H1 (cell line): ENCODE measurements at regions not wholly inside any gene's neighbourhood (a gene's known extent, or its start where the extent isn't known, plus 50 kb on each side); places are given as distances from the start of the nearest gene placed in this dataset.

Source experiments
- CTCF ChIA-PET: fragments of 300-600 bp; sonication (Branson Sonifier 250); formaldehyde crosslinking; loops from one replicate; lab custom pipeline; 2021; ENCODE audit not compliant: partially characterized antibody; lab: Charles Lee
- POLR2A ChIA-PET: fragments of 300-600 bp; sonication (Branson Sonifier 250); formaldehyde crosslinking; loops from one replicate; lab custom pipeline; 2021; ENCODE audit warnings: inconsistent platforms; ENCODE audit not compliant: partially characterized antibody; lab: Charles Lee
- DNase-seq, 2 experiments: peaks; one replicate each; pipeline versions ENCODE4 v3.0.0 to v3.0.0-alpha.2; 2010 to 2022; ENCODE audit warnings: low spot score in 2 of 2, low read depth in 1 of 2, mixed read lengths in 1 of 2
- FAIRE-seq: peaks from 2 replicates; lab custom pipeline; 2011; peaks lifted over from hg19 to GRCh38; lab: Jason Lieb, UNC
- H2AFZ ChIP-seq: 2 replicates; pipeline ENCODE4 v1.8.1; 2012; ENCODE audit warnings: low read length, inconsistent platforms
- H2AK5ac ChIP-seq: 2 replicates; pipeline ENCODE4 v1.6.1; 2013; ENCODE audit warnings: low read depth, low read length
- H2BK120ac ChIP-seq: replicated peaks from 2 replicates; pipeline ENCODE3; 2013; ENCODE audit warnings: low read depth, low read length, inconsistent platforms
- H2BK12ac ChIP-seq: 2 replicates; pipeline ENCODE4 v1.6.1; 2013; ENCODE audit warnings: low read depth, low read length
- H2BK15ac ChIP-seq: 2 replicates; pipeline ENCODE4 v1.6.1; 2013; ENCODE audit warnings: low read length
- H2BK20ac ChIP-seq: 2 replicates; pipeline ENCODE4 v1.6.1; 2013; ENCODE audit warnings: low read length
- H2BK5ac ChIP-seq: 2 replicates; pipeline ENCODE4 v1.6.1; 2013; ENCODE audit warnings: low read depth, low read length
- H3K14ac ChIP-seq: 2 replicates; pipeline ENCODE4 v1.6.1; 2013; ENCODE audit warnings: inconsistent platforms; ENCODE audit not compliant: insufficient read length
- H3K18ac ChIP-seq: 2 replicates; pipeline ENCODE4 v1.6.1; 2013; ENCODE audit warnings: low read length; ENCODE audit errors: extremely low read depth
- H3K23ac ChIP-seq: 2 replicates; pipeline ENCODE4 v1.6.1; 2013; ENCODE audit warnings: inconsistent platforms; ENCODE audit not compliant: insufficient read length
- H3K23me2 ChIP-seq: 2 replicates; pipeline ENCODE4 v1.6.1; 2013; ENCODE audit warnings: low read depth, low read length
- H3K27ac ChIP-seq: 2 replicates; pipeline ENCODE4 v1.6.1; 2011; ENCODE audit warnings: low read depth, low read length, inconsistent platforms
- H3K27me3 ChIP-seq, 4 experiments: replicated peaks in 1 of 4; 1 replicate in 1 of 4; 2 replicates in 3 of 4; pipeline versions ENCODE4 v1.6.1 to v1.8.1; 2011 to 2013; ENCODE audit warnings: low read length in 3 of 4, mild to moderate bottlenecking in 3 of 4, inconsistent platforms in 2 of 4, mixed read lengths in 2 of 4, moderate library complexity in 1 of 4; ENCODE audit not compliant: control insufficient read depth in 3 of 4, insufficient read depth in 3 of 4; ENCODE audit errors: extremely low read depth in 1 of 4
- H3K36me3 ChIP-seq, 4 experiments: 2 replicates each; pipeline versions ENCODE4 v1.6.1 to v1.8.1; 2011 to 2013; ENCODE audit warnings: mild to moderate bottlenecking in 4 of 4, low read length in 3 of 4, moderate library complexity in 2 of 4, control low read depth in 1 of 4, inconsistent platforms in 1 of 4; ENCODE audit not compliant: insufficient read depth in 4 of 4, control insufficient read depth in 2 of 4
- H3K4ac ChIP-seq: replicated peaks from 2 replicates; pipeline ENCODE3; 2013; ENCODE audit warnings: low read length, low read depth, mixed read lengths, inconsistent platforms; ENCODE audit not compliant: insufficient read length
- H3K4me1 ChIP-seq, 4 experiments: replicated peaks in 1 of 4; 1 replicate in 1 of 4; 2 replicates in 3 of 4; pipeline versions ENCODE4 v1.6.1 to v1.8.1; 2011 to 2013; ENCODE audit warnings: low read length in 3 of 4, inconsistent platforms in 2 of 4, mixed read lengths in 1 of 4; ENCODE audit not compliant: insufficient read depth in 4 of 4, control insufficient read depth in 3 of 4
- H3K4me2 ChIP-seq, 2 experiments: 2 replicates each; pipeline versions ENCODE4 v1.6.1 to v1.8.1; 2011 to 2013; ENCODE audit warnings: low read depth in 2 of 2, low read length in 2 of 2, control low read depth in 1 of 2, inconsistent platforms in 1 of 2, mild to moderate bottlenecking in 1 of 2; ENCODE audit not compliant: insufficient read depth in 1 of 2
- H3K4me3 ChIP-seq, 4 experiments: fragments of 200-600, 300-600 bp in 1 of 4; sonication (generic), shearing (Covaris generic), sonication (Bioruptor Twin) in 1 of 4; 2 replicates each; pipeline versions ENCODE4 v1.5.1 to v1.8.1; 2011 to 2016; ENCODE audit warnings: low read length in 4 of 4, low read depth in 3 of 4, control low read depth in 2 of 4, inconsistent platforms in 2 of 4, mild to moderate bottlenecking in 2 of 4, mixed read lengths in 1 of 4, moderate library complexity in 1 of 4; ENCODE audit not compliant: insufficient read depth in 2 of 4; ENCODE audit errors: extremely low read depth in 1 of 4
- H3K56ac ChIP-seq: replicated peaks from 2 replicates; pipeline ENCODE3; 2013; ENCODE audit warnings: low read depth, mild to moderate bottlenecking, mixed read lengths, low read length, inconsistent platforms; ENCODE audit not compliant: insufficient read length
- H3K79me1 ChIP-seq: 2 replicates; pipeline ENCODE4 v1.6.1; 2013; ENCODE audit warnings: low read depth, low read length, control low read depth
- H3K79me2 ChIP-seq, 2 experiments: 2 replicates each; pipeline versions ENCODE4 v1.6.1 to v1.8.1; 2012 to 2013; ENCODE audit warnings: low read length in 2 of 2, mild to moderate bottlenecking in 2 of 2, inconsistent platforms in 1 of 2; ENCODE audit not compliant: insufficient read depth in 2 of 2, control insufficient read depth in 1 of 2
- H3K9ac ChIP-seq, 4 experiments: replicated peaks in 1 of 4; 1 replicate in 1 of 4; 2 replicates in 3 of 4; pipeline versions ENCODE4 v1.6.1 to v1.8.1; 2011 to 2013; ENCODE audit warnings: low read depth in 3 of 4, low read length in 3 of 4, control low read depth in 2 of 4, mild to moderate bottlenecking in 2 of 4, moderate library complexity in 2 of 4, inconsistent platforms in 1 of 4; ENCODE audit errors: extremely low read depth in 1 of 4
- H3K9me3 ChIP-seq, 2 experiments: 2 replicates each; pipeline versions ENCODE4 v1.6.1 to v1.8.1; 2012 to 2013; ENCODE audit warnings: mild to moderate bottlenecking in 2 of 2, moderate library complexity in 2 of 2, control low read depth in 1 of 2, inconsistent platforms in 1 of 2, low read depth in 1 of 2, low read length in 1 of 2, mixed read lengths in 1 of 2; ENCODE audit not compliant: insufficient read depth in 2 of 2
- H4K20me1 ChIP-seq, 2 experiments: replicated peaks in 1 of 2; 2 replicates each; pipeline versions ENCODE3 to v1.8.1; 2011 to 2013; ENCODE audit warnings: inconsistent platforms in 2 of 2, low read length in 2 of 2, mild to moderate bottlenecking in 1 of 2; ENCODE audit not compliant: insufficient read depth in 2 of 2, control insufficient read depth in 1 of 2
- H4K5ac ChIP-seq: 2 replicates; pipeline ENCODE4 v1.6.1; 2013; ENCODE audit warnings: low read length, low read depth, mixed read lengths, inconsistent platforms; ENCODE audit not compliant: insufficient read length
- H4K8ac ChIP-seq: 2 replicates; pipeline ENCODE4 v1.8.0; 2013; ENCODE audit warnings: mild to moderate bottlenecking, moderate library complexity, low read length, inconsistent platforms; ENCODE audit not compliant: insufficient read depth; ENCODE audit errors: extremely low read depth
- H4K91ac ChIP-seq: replicated peaks from 2 replicates; pipeline ENCODE3; 2013; ENCODE audit warnings: low read length, mixed read lengths, inconsistent platforms; ENCODE audit not compliant: insufficient read length
- ASH2L ChIP-seq: fragments of 200-600, 300-600 bp; sonication (generic); IDR thresholded peaks from one replicate; pipeline ENCODE4 v1.7.1; 2017; ENCODE audit warnings: low read length
- CEBPB ChIP-seq: IDR thresholded peaks from 2 replicates; pipeline ENCODE4 v1.6.1; 2012; ENCODE audit warnings: low read depth, low read length
- CHD1 ChIP-seq: IDR thresholded peaks from 2 replicates; pipeline ENCODE4 v1.6.1; 2012; ENCODE audit warnings: low read depth, low read length, improper control_type of control experiment
- CTBP2 ChIP-seq: IDR thresholded peaks from 2 replicates; pipeline ENCODE4 v1.7.0; 2011; ENCODE audit warnings: borderline replicate concordance, mild to moderate bottlenecking, moderate library complexity, mixed read lengths, low read length; ENCODE audit not compliant: insufficient read depth, insufficient read length
- EP300 ChIP-seq, 2 experiments: IDR thresholded peaks; 1 replicate in 1 of 2; 2 replicates in 1 of 2; pipeline ENCODE4 v1.6.1; 2011 to 2012; ENCODE audit warnings: low read depth in 2 of 2, low read length in 2 of 2, mild to moderate bottlenecking in 2 of 2, borderline replicate concordance in 1 of 2, inconsistent platforms in 1 of 2, moderate library complexity in 1 of 2
- EZH2 ChIP-seq: fragments of 200-600 bp; sonication (generic); IDR thresholded peaks from 2 replicates; pipeline ENCODE4 v1.7.1; 2012; ENCODE audit warnings: low read depth, mild to moderate bottlenecking, moderate library complexity, low read length, inconsistent platforms; ENCODE audit not compliant: severe bottlenecking
- TCF12 ChIP-seq: IDR thresholded peaks from 2 replicates; pipeline ENCODE4 v1.6.1; 2011; ENCODE audit warnings: low read depth, mild to moderate bottlenecking, low read length
- WGBS, 2 experiments: shearing (Covaris generic) in 1 of 2; methylation state at CpG; one replicate each; pipeline versions ENCODE4 v1.1.6 to v1.1.7; 2013 to 2015; ENCODE audit warnings: low lambda C conversion rate in 2 of 2, mixed read lengths in 2 of 2, inconsistent platforms in 1 of 2, low coverage in 1 of 2, missing lambda C conversion rate in 1 of 2; ENCODE audit not compliant: insufficient replicate concordance in 2 of 2, insufficient coverage in 1 of 2, insufficient read length in 1 of 2; ENCODE audit errors: extremely low coverage in 1 of 2, missing lambda C conversion rate in 1 of 2; 5-methylcytosine and 5-hydroxymethylcytosine counted together

GRCh38 chr5:87844866-87845265 lies 423.8 kb downstream of the TMEM161B start:
- Histone ChIP-seq H3K4me2 (no peak overlapping the region), H3K79me1 (no peaks in the 10 kb centered on the region), H3K4ac (no peak overlapping the region), H2BK120ac (no peak overlapping the region), H2BK5ac (no peak overlapping the region), H4K20me1 (no peaks in the 10 kb centered on the region), H3K14ac (no peak overlapping the region), H2BK12ac (no peak overlapping the region), H2BK20ac (no peak overlapping the region), H3K4me1 (no peaks in the 10 kb centered on the region), H3K4me3 (no peak overlapping the region), H3K27ac (no peak overlapping the region), H4K8ac (no peak overlapping the region), H3K36me3 (no peaks in the 10 kb centered on the region), H3K9ac (no peak overlapping the region), H2AFZ (no peak overlapping the region), H3K23ac (no peak overlapping the region), H3K27me3 (no peaks in the 10 kb centered on the region), H3K79me2 (no peaks in the 10 kb centered on the region), H4K5ac (no peak overlapping the region), H2AK5ac (no peak overlapping the region), H3K9me3 (no peaks in the 10 kb centered on the region), H3K18ac (no peak overlapping the region), H2BK15ac (no peak overlapping the region), H3K23me2 (no peaks in the 10 kb centered on the region), H4K91ac (no peak overlapping the region), H3K56ac (no peak overlapping the region)
- ChIA-PET CTCF (interaction anchor here (0.9 to 1.3 kb wide), 3 partner anchors 15 to 758 kb away, joined by 3 read pairs; no protein-coding TSS in a partner anchor), POLR2A (no interaction called here)
- FAIRE-seq (no peak), DNase-seq (no peak)
- 88% methylated on average over 4 of the region's 4 CpGs; no CpG with 5 or more reads in 1 of the 2 experiments for WGBS, 2 experiments
- TF ChIP-seq CTBP2 (no peak), ASH2L (no peak), CEBPB (no peak), EZH2 (no peak), CHD1 (no peak), EP300 (IDR thresholded peaks at IDR 0.05; ENCODE audit: borderline replicate concordance in 1 of 2, low read depth in 2 of 2, low read length in 2 of 2) (no peak), TCF12 (no peak)
